Psoas muscle (tissue), 7 donors: ENCODE measurements at regions not wholly inside any gene's neighbourhood (a gene's known extent, or its start where the extent isn't known, plus 50 kb on each side); places are given as distances from the start of the nearest gene placed in this dataset.

Experiments
- ATAC-seq, 4 donors: fragments of 200-7000 bp; cut with Tn5 transposase; one replicate each; pipeline ENCODE4 v1.9.1; 2020; ENCODE audit warnings: moderate library complexity in 3 of 4, mild to moderate bottlenecking in 2 of 4
- DNase-seq, 2 donors: peaks; one replicate each; pipeline ENCODE4 v3.0.0-alpha.2; 2020
- H3K27ac ChIP-seq: fragments of 200-600 bp; one replicate; pipeline ENCODE4 v1.8.0; 2022
- H3K27me3 ChIP-seq, 3 donors: fragments of 200-600 bp in 1 of 3; one replicate each; pipeline versions ENCODE4 v1.6.1 to v1.8.0; 2013 to 2022; ENCODE audit warnings: low read length in 2 of 3, mild to moderate bottlenecking in 2 of 3, moderate library complexity in 1 of 3; ENCODE audit not compliant: insufficient read depth in 3 of 3
- H3K36me3 ChIP-seq, 2 donors: fragments of 200-600 bp in 1 of 2; one replicate each; pipeline versions ENCODE4 v1.6.1 to v1.8.0; 2013 to 2022; ENCODE audit warnings: low read depth in 1 of 2, mild to moderate bottlenecking in 1 of 2, moderate library complexity in 1 of 2; ENCODE audit not compliant: insufficient read depth in 1 of 2
- H3K4me1 ChIP-seq: fragments of 200-600 bp; one replicate; pipeline ENCODE4 v1.8.0; 2022
- H3K4me3 ChIP-seq: fragments of 200-600 bp; one replicate; pipeline ENCODE4 v1.8.0; 2022; ENCODE audit warnings: mild to moderate bottlenecking
- H3K9me3 ChIP-seq: fragments of 200-600 bp; one replicate; pipeline ENCODE4 v1.8.0; 2022
- WGBS, 3 donors: extraction: QIAGEN DNeasy Blood & Tissue Kit; methylation state at CpG; one replicate each; pipeline versions ENCODE4 v1.1.6 to v1.1.7; 2013; 5-methylcytosine and 5-hydroxymethylcytosine counted together
- intact Hi-C, 2 donors: fragments of 100-400 bp; cut with DNase I; formaldehyde crosslinking; loops; one replicate each; pipeline versions ENCODE4 v1.11.0 to v1.14.2; 2022
- TF ChIP-seq, protein P1 (sequence below): fragments of 200-600 bp; IDR thresholded peaks from one replicate; pipeline ENCODE4 v1.8.0; 2022; ENCODE audit warnings: antibody characterized with exemption
- donor health status: healthy with polysubstance abuse.
- donor health status: DM: no; HTN: no; CAD: no; lungs with moderate emphysema.
- donor health status: Bipolar disorder and iron deficiency.
- donor health status: healthy.
- donor health status: DM: yes; HTN: yes; CAD: no.
- donor health status: DM: no; HTN: no; CAD: no.
- donor health status: DM: yes; HTN: yes; CAD: no.

DNA sequence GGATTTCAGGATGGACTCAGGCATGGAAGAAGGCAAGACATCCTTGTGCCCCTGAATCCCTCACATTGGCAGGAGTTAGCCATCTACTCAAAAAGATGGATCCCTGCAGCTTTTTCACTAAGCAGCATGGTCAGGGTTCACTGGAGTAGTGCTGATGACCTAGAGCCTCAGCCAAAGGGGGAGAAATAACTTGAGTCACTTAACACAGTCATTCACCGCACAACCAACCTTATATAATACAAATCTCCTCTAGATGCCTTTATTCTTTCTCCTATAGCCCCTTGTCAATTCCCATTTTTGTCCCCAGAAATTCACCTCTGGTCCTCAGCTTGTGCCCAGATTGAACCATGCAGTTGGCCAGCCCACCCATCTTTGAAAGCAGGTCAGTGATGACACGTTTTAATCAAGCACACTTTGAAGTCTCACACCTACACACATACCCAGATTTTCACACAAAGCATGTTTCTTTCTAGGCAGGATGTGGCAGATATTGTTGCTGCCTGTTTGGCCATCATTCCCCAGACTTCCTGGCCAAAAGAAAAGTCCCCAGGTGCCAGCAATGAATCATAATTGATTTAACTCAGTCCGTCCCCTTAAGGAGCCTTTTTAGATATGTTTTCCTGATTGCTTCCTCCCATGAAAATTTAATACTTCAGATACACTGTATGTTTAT, 84.2 kb downstream of the LBH start:
- 56 to 67% (median 65%) methylated on average over 3 of the region's 3 CpGs for WGBS, 3 donors

DNA sequence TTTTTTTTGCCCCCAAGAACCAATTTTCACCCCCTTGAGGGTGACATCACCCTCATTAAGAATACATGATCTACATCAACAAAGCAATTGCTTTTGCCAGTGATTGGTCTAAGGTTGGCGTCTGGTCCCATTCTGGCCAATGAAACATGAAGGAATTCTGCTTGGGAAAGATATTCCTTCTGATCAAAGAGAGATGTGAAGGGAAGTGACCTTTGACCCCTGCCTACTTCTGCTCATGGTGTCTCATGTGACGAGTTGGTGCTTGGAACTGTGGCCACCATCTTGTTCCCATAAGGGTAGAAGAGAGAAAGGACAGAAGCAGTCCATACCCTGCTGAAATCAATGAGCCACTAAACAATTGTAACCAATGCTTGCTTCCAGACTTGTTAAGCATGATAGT, 85.1 kb downstream of the LBH start:
- intact Hi-C loops: no loop called here

More for the DNA sequence above, 84.2 kb downstream of the LBH start:
- intact Hi-C loops: no loop called here
- H3K9me3 ChIP-seq: no peaks in the 10 kb centered on the region
- ATAC-seq: no peak
- H3K4me3 ChIP-seq: no peak overlapping the region
- no peak for DNase-seq
- H3K27me3 ChIP-seq: no peaks in the 10 kb centered on the region
- H3K27ac ChIP-seq: no peak overlapping the region
- TF ChIP-seq, protein P1, sequence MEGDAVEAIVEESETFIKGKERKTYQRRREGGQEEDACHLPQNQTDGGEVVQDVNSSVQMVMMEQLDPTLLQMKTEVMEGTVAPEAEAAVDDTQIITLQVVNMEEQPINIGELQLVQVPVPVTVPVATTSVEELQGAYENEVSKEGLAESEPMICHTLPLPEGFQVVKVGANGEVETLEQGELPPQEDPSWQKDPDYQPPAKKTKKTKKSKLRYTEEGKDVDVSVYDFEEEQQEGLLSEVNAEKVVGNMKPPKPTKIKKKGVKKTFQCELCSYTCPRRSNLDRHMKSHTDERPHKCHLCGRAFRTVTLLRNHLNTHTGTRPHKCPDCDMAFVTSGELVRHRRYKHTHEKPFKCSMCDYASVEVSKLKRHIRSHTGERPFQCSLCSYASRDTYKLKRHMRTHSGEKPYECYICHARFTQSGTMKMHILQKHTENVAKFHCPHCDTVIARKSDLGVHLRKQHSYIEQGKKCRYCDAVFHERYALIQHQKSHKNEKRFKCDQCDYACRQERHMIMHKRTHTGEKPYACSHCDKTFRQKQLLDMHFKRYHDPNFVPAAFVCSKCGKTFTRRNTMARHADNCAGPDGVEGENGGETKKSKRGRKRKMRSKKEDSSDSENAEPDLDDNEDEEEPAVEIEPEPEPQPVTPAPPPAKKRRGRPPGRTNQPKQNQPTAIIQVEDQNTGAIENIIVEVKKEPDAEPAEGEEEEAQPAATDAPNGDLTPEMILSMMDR: no peak
- no peaks in the 10 kb centered on the region for H3K4me1 ChIP-seq
- H3K36me3 ChIP-seq: no peaks in the 10 kb centered on the region

DNA sequence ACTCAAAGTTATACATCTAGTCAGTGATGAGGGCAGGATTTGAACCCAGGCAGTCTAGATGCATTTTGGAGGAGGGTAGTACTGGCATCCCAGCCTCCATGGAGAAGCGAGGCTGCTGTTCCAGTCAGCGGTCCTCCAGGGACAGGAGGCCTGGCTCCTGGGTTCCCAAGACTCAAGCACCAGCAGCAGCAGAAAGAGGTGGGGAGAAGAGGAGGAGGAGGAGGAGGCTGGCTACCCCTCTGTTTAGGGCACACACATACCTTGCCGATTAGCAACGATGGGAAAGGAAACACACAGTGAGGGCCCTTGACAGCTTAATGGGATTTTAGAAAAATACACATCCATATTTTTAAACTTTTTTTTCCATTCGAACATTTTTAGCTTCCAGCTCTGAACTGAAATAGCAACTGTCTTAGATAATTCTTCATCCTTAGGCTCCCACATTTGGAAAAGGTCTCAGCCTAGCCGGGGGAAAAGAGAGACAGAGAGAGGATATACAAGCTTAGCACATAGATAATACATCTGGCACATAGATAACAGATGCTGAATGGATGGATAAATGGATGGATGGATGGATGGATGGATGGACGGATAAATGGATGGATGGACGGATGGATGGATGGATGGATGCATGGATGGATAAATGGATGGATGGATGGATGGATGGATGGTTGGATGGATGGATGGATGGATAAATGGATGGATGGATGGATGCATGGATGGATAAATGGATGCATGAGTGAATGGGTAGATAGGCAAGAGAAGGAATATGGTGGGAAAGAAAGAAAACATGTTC, 87.9 kb downstream of the LBH start:
- Histone ChIP-seq H3K36me3 (no peaks in the 10 kb centered on the region), H3K4me1 (no peaks in the 10 kb centered on the region), H3K4me3 (no peak overlapping the region), H3K27ac (no peak overlapping the region), H3K9me3 (no peaks in the 10 kb centered on the region), H3K27me3 (peaks cover 0 to 3% (median 0%) of the 10 kb centered on the region in 3 donors)
- 80 to 88% (median 85%) methylated on average over 8 of the region's 8 CpGs for WGBS, 3 donors
- TF ChIP-seq, protein P1: no peak
- no peak for ATAC-seq
- DNase-seq: no peak
- intact Hi-C loops: no loop called here

More for the DNA sequence above, 85.1 kb downstream of the LBH start:
- no peak overlapping the region for H3K4me3 ChIP-seq
- H3K27ac ChIP-seq: no peak overlapping the region
- ATAC-seq (no peak), DNase-seq (no peak)
- no peaks in the 10 kb centered on the region for H3K4me1 ChIP-seq
- WGBS, 3 donors: 96 to 100% (median 98%) methylated on average over 2 of the region's 2 CpGs
- no peaks in the 10 kb centered on the region for H3K27me3 ChIP-seq
- no peaks in the 10 kb centered on the region for H3K36me3 ChIP-seq
- TF ChIP-seq, protein P1: no peak
- no peaks in the 10 kb centered on the region for H3K9me3 ChIP-seq

DNA sequence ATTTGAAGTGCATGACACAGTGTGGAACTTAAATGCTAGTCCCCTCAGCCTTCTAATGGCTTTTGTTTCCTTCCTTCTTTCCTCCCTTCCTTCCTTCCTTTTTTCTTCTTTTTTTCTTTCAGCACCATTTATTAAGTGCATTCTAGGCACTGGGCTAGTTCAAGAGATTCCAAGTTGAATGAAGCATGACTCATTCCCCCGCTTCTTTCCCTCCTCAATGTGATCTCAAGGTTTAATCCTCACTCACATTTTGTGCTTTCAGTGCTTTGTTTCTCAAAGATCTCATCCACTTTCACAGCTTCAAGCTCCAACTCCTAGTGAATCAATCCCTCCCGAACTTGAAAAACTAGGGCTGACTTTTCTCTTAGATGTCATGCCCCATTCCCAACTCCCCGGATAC, 90.1 kb downstream of the LBH start:
- WGBS, 3 donors: 53 to 63% (median 55%) methylated on average over 3 of the region's 3 CpGs
- no peaks in the 10 kb centered on the region for H3K4me1 ChIP-seq
- no peaks in the 10 kb centered on the region for H3K36me3 ChIP-seq
- peaks cover 0 to 3% (median 0%) of the 10 kb centered on the region in 3 donors for H3K27me3 ChIP-seq
- DNase-seq (no peak), ATAC-seq (no peak)
- no peaks in the 10 kb centered on the region for H3K9me3 ChIP-seq
- no peak overlapping the region for H3K27ac ChIP-seq
- intact Hi-C loops: no loop called here
- TF ChIP-seq, protein P1: no peak
- no peak overlapping the region for H3K4me3 ChIP-seq
